ENCODE measurements at regions not wholly inside any gene's neighbourhood (a gene's known extent, or its start where the extent isn't known, plus 50 kb on each side); places are given as distances from the start of the nearest gene placed in this dataset.

- WGBS, 2 donors = 58 to 60% methylated on average over 4 of the region's 4 CpGs
- no peaks in the 10 kb centered on the region for H3K36me3 ChIP-seq
- intact Hi-C loops (cut with DNase I) = no loop called here
- no peak for DNase-seq
- no peaks in the 10 kb centered on the region for H3K9me3 ChIP-seq
- TF ChIP-seq POLR2A (IDR thresholded peaks at IDR 0.05) = no peak
- no peak for TF ChIP-seq CTCF (IDR thresholded peaks at IDR 0.05)
- no peak overlapping the region for H3K27ac ChIP-seq
- no peaks in the 10 kb centered on the region for H3K4me1 ChIP-seq
- no peaks in the 10 kb centered on the region for H3K27me3 ChIP-seq
- no peak overlapping the region for H3K4me3 ChIP-seq
Observed at GRCh38 chr14:58871573-58871972, 233.8 kb downstream of the DACT1 start.

GRCh38 chr14:58872061-58872460 lies 234.3 kb downstream of the DACT1 start:
- TF ChIP-seq CTCF (IDR thresholded peaks at IDR 0.05) (no peak), POLR2A (IDR thresholded peaks at IDR 0.05) (no peak)
- Histone ChIP-seq H3K27me3 (no peaks in the 10 kb centered on the region), H3K27ac (no peak overlapping the region), H3K4me1 (no peaks in the 10 kb centered on the region), H3K4me3 (no peak overlapping the region), H3K9me3 (no peaks in the 10 kb centered on the region), H3K36me3 (no peaks in the 10 kb centered on the region)
- no peak for DNase-seq
- WGBS, 2 donors = 61 to 63% methylated on average over 6 of the region's 6 CpGs
- intact Hi-C loops (cut with DNase I) = no loop called here

- intact Hi-C loops (cut with DNase I) = no loop called here
- DNase-seq = no peak
- 72 to 75% methylated on average over 5 of the region's 5 CpGs for WGBS, 2 donors
- no peak for TF ChIP-seq POLR2A (IDR thresholded peaks at IDR 0.05)
- TF ChIP-seq CTCF (IDR thresholded peaks at IDR 0.05) = no peak
- no peak overlapping the region for H3K27ac ChIP-seq
- H3K9me3 ChIP-seq = no peaks in the 10 kb centered on the region
- no peaks in the 10 kb centered on the region for H3K27me3 ChIP-seq
- H3K36me3 ChIP-seq = no peaks in the 10 kb centered on the region
- H3K4me3 ChIP-seq = no peak overlapping the region
- no peaks in the 10 kb centered on the region for H3K4me1 ChIP-seq
Observed at GRCh38 chr14:58873228-58873953, 235.6 kb downstream of the DACT1 start.

- Histone ChIP-seq H3K27ac (no peak overlapping the region), H3K4me3 (no peak overlapping the region), H3K27me3 (no peaks in the 10 kb centered on the region), H3K9me3 (no peaks in the 10 kb centered on the region), H3K36me3 (no peaks in the 10 kb centered on the region), H3K4me1 (no peaks in the 10 kb centered on the region)
- WGBS, 2 donors = 33% methylated on average over 1 of the region's 1 CpG; no CpG with 5 or more reads in 1 of the 2 donors
- intact Hi-C loops (cut with DNase I) = no loop called here
- DNase-seq = no peak
- TF ChIP-seq CTCF (IDR thresholded peaks at IDR 0.05) (no peak), POLR2A (IDR thresholded peaks at IDR 0.05) (no peak)
Observed at GRCh38 chr14:58875613-58876012, 237.9 kb downstream of the DACT1 start.

- Histone ChIP-seq H3K4me1 (no peaks in the 10 kb centered on the region), H3K36me3 (no peaks in the 10 kb centered on the region), H3K27me3 (no peaks in the 10 kb centered on the region), H3K9me3 (no peaks in the 10 kb centered on the region), H3K27ac (no peak overlapping the region), H3K4me3 (no peak overlapping the region)
- intact Hi-C loops (cut with DNase I) = no loop called here
- no peak for TF ChIP-seq POLR2A (IDR thresholded peaks at IDR 0.05)
- TF ChIP-seq CTCF (IDR thresholded peaks at IDR 0.05) = no peak
- no peak for DNase-seq
Observed at GRCh38 chr14:58876608-58877007, 238.8 kb downstream of the DACT1 start.
